PC-9 (cell line): ENCODE measurements at regions not wholly inside any gene's neighbourhood (a gene's known extent, or its start where the extent isn't known, plus 50 kb on each side); places are given as distances from the start of the nearest gene placed in this dataset.

Source experiments
- EZH2 ChIP-seq: fragments of 200-600 bp; sonication (generic); IDR thresholded peaks from 2 replicates; pipeline ENCODE4 v1.8.0; 2017; ENCODE audit warnings: antibody characterized with exemption, low read depth
- TF ChIP-seq, protein P1 (sequence below): fragments of 200-600 bp; sonication (generic); conservative IDR thresholded peaks from 2 replicates; pipeline ENCODE4 v1.6.1; 2017; ENCODE audit warnings: mixed run types, antibody characterized with exemption, mild to moderate bottlenecking, moderate library complexity

DNA sequence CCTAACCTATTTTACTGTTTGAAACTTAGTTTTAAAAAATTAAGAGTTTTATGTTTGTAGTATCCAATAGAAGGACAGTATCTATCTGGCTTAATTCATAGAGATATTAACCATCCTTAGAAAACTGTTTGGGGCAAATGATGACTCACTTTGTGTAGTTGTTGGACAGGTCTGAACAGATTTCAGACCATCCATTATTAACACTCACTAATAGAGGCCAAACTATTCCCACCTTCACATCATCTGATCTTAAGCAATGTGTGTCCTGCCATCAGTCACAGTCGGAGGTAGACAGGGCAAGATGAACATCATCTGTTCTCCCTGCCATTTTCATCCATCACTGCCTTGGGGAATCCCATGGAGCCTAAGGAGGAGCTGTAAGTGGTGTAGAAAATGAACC, 164.6 kb upstream of the DCC start:
- TF ChIP-seq, protein P1, sequence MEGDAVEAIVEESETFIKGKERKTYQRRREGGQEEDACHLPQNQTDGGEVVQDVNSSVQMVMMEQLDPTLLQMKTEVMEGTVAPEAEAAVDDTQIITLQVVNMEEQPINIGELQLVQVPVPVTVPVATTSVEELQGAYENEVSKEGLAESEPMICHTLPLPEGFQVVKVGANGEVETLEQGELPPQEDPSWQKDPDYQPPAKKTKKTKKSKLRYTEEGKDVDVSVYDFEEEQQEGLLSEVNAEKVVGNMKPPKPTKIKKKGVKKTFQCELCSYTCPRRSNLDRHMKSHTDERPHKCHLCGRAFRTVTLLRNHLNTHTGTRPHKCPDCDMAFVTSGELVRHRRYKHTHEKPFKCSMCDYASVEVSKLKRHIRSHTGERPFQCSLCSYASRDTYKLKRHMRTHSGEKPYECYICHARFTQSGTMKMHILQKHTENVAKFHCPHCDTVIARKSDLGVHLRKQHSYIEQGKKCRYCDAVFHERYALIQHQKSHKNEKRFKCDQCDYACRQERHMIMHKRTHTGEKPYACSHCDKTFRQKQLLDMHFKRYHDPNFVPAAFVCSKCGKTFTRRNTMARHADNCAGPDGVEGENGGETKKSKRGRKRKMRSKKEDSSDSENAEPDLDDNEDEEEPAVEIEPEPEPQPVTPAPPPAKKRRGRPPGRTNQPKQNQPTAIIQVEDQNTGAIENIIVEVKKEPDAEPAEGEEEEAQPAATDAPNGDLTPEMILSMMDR = no peak
- TF ChIP-seq EZH2 = no peak
